HUES48 (cell line): ENCODE measurements at regions not wholly inside any gene's neighbourhood (a gene's known extent, or its start where the extent isn't known, plus 50 kb on each side); places are given as distances from the start of the nearest gene placed in this dataset.

Source experiments
- H3K27ac ChIP-seq: one replicate; pipeline ENCODE4 v1.7.0; 2013; ENCODE audit warnings: low read depth, low read length, inconsistent platforms
- H3K27me3 ChIP-seq: 2 replicates; pipeline ENCODE4 v1.6.1; 2013; ENCODE audit warnings: mild to moderate bottlenecking, low read length; ENCODE audit not compliant: control insufficient read depth, insufficient read depth
- H3K36me3 ChIP-seq: 2 replicates; pipeline ENCODE4 v1.6.1; 2013; ENCODE audit warnings: low read length; ENCODE audit not compliant: control insufficient read depth, insufficient read depth
- H3K4me1 ChIP-seq: 2 replicates; pipeline ENCODE4 v1.6.1; 2013; ENCODE audit warnings: mild to moderate bottlenecking, low read length; ENCODE audit not compliant: control insufficient read depth, insufficient read depth
- H3K4me3 ChIP-seq: 2 replicates; pipeline ENCODE4 v1.5.1; 2013; ENCODE audit warnings: mild to moderate bottlenecking, low read depth, low read length
- H3K9ac ChIP-seq: 2 replicates; pipeline ENCODE4 v1.6.1; 2013; ENCODE audit warnings: mild to moderate bottlenecking, low read depth, low read length, moderate library complexity
- H3K9me3 ChIP-seq: 2 replicates; pipeline ENCODE4 v1.6.1; 2013; ENCODE audit warnings: low read length; ENCODE audit not compliant: control insufficient read depth, insufficient read depth

DNA sequence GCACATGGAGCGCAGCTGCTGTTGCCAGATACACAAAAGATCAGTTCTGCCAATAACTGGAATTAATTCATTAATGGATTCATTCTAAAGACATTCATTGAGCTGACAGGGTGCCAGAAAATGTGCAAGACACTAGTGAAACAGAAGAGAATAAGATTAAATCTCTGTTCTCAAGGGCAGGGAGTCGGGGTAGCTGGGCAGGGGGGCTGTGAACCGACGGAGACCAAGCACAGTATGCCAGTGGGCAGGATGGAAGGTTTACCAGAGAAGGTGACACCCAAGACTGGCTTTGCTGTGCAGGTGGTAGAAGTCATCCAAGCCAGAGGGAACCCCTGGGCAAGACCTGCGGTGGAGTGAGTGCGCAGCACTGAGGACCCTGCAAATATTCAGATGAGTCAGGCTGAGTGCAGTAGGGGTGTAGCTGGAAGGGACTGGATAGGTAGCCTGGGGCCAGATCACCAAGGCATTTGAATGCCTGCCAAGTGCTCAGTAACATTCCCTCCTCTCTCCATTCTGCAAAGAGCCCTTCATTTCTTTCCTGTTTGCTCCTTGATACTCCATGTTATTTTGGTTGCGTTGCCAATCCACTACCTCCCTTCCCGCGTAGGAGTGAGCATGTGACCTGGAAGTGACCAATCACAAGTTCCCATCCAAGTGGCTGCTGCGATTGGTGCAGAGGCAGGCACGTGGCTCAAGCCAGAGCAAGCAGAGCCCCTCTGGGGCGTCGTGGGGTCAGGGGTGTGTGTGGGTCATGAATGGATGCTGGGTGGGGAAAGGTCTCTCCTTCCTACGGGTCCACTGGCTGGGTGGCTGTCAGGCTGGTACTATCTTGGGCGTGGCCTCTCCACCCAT lies 413.1 kb downstream of the PTPRU start:
- H3K9ac ChIP-seq, result no peak overlapping the region
- H3K36me3 ChIP-seq, result no peaks in the 10 kb centered on the region
- peaks cover 10% of the 10 kb centered on the region for H3K4me1 ChIP-seq
- H3K4me3 ChIP-seq, result no peak overlapping the region
- H3K27me3 ChIP-seq, result no peaks in the 10 kb centered on the region
- no peak overlapping the region for H3K27ac ChIP-seq
- H3K9me3 ChIP-seq, result no peaks in the 10 kb centered on the region

DNA sequence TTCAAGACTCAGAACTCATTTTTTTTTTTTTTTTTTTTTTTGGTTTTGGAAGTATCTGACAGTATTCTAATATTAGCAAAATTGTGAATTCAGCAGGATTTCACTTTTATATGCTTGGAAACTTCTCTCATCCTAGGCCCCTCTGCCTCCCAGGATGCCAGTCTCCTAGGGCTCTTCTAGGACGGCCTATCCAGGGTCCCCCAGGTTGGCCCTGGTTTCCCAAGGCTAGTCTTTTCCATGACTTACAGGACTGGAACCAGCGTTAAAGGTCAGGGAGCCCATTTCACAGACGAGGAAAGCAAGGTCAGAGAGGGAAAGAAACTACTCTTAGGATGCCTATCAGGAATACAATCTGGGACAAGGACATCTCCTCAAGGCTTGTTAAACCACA lies 412.5 kb downstream of the PTPRU start:
- H3K27me3 ChIP-seq, result no peaks in the 10 kb centered on the region
- no peak overlapping the region for H3K27ac ChIP-seq
- H3K4me3 ChIP-seq, result no peak overlapping the region
- H3K9me3 ChIP-seq, result no peaks in the 10 kb centered on the region
- no peak overlapping the region for H3K9ac ChIP-seq
- H3K36me3 ChIP-seq, result no peaks in the 10 kb centered on the region
- H3K4me1 ChIP-seq, result peaks cover 10% of the 10 kb centered on the region

DNA sequence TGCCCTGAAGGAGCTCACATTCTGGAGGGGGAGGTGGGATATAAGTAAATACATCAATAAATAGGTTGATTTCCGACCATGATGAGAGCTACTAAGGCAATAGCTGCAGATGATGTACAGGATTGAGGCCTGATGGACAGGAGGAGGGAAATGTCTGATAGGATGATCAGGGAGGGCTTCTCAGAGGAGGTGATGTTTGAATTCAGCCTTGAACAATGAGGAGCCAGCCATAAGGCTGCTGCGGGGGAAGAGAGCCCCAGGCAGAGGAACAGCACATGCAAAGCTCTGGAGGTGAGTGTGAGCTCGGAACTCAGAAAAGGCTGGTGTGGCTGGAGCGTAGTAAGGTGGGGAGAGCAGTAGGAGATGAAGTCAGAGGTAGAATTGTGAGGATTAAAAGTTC lies 411.7 kb downstream of the PTPRU start:
- Histone ChIP-seq H3K9me3 (no peaks in the 10 kb centered on the region), H3K36me3 (no peaks in the 10 kb centered on the region), H3K4me3 (no peak overlapping the region), H3K9ac (no peak overlapping the region), H3K4me1 (peaks cover 10% of the 10 kb centered on the region), H3K27ac (no peak overlapping the region), H3K27me3 (no peaks in the 10 kb centered on the region)

DNA sequence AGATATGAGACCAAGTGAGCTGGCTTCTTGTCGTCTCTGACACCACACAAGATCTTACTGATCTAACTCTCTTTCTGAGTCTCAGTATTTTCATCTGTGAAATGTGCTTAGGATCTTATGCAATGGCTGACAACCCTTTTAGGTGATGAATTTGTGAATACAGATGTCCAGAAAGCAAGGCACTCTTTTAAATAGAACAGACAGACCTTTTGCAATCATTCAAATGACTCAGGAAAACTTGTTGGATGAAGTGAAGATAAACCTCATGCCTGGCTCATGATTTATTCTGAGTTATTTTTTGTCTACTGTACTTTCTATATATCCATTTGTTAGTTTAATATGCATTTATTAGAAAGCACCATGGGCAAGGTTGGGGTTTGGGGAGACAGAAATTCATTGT lies 411.3 kb downstream of the PTPRU start:
- Histone ChIP-seq H3K9ac (no peak overlapping the region), H3K27ac (no peak overlapping the region), H3K9me3 (no peaks in the 10 kb centered on the region), H3K4me3 (no peak overlapping the region), H3K36me3 (no peaks in the 10 kb centered on the region), H3K27me3 (no peaks in the 10 kb centered on the region), H3K4me1 (peaks cover 10% of the 10 kb centered on the region)

DNA sequence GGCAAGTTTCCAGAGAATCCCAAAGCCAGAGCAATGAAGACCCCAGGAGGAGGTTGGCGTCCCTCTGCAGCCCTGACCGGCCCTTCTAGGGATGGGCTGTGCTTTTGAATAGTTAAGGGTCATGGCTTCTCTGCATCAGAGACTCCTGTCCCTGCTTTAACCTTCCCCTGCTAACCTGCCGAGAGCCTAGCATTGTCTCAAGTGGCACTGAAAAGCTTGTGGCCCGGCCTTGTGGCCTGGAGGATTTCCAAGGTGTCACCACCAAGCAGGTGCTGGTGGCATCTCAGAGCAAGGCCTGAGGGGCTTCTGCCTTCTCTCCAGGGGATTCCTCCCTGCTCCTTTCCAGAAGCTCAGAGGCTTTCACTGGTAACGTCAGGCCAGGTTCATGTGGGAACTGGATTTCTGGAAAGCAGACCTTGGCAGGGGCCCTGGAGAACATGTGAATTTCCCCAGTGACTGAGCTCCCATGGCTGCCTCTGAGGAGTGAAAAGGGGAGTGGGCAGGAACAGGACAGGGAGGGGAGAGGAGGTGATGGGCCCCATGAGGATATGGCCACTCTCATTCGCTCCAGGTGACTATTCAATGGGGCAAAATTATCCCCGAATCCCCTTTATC lies 409.9 kb downstream of the PTPRU start:
- Histone ChIP-seq H3K27ac (no peak overlapping the region), H3K9ac (no peak overlapping the region), H3K4me1 (peaks cover 10% of the 10 kb centered on the region), H3K4me3 (no peak overlapping the region), H3K9me3 (no peaks in the 10 kb centered on the region), H3K36me3 (no peaks in the 10 kb centered on the region), H3K27me3 (no peaks in the 10 kb centered on the region)

DNA sequence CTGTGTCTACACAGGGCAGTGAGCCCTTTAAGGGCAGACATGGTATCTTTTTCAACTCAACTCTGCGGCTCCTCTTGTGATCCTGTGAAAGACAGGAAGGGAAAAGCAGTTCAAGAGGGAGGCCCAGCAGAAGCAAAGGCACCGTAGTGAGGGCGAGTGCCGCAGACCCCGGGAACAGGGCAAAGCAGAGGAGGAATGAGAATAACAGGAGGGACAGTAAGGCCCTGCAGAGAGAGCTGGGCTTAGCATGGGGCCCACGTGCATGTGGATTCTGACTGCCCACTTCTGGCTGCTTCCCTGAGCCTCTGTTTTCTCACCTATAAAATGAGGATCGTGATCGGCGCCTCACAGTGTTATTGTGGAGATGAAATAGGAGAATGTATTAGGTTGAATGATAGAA lies 409.3 kb downstream of the PTPRU start:
- Histone ChIP-seq H3K27me3 (no peaks in the 10 kb centered on the region), H3K36me3 (no peaks in the 10 kb centered on the region)

DNA sequence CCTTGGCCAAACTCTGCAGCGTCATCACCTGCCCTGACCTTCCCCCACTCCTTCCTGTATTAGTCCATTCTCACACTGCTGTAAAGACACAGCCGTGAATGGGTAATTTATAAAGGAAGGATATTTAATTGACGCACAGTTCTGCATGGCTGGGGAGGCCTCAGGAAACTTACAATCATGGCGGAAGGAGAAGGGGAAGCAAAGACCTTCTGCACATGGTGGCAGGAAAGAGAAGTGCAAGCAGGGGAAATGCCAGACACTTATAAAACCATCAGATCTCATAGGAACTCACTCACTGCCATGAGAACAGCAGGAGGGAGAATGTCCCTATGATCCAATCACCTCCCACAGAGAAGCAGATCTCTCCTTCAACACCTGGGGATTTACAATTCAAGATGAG lies 408.5 kb downstream of the PTPRU start:
- no peaks in the 10 kb centered on the region for H3K36me3 ChIP-seq
- no peak overlapping the region for H3K27ac ChIP-seq
- no peak overlapping the region for H3K4me3 ChIP-seq
- H3K9ac ChIP-seq, result no peak overlapping the region
- no peaks in the 10 kb centered on the region for H3K27me3 ChIP-seq
- H3K4me1 ChIP-seq, result peaks cover 10% of the 10 kb centered on the region
- H3K9me3 ChIP-seq, result no peaks in the 10 kb centered on the region

More for the DNA sequence above, 409.3 kb downstream of the PTPRU start:
- H3K9ac ChIP-seq, result no peak overlapping the region
- H3K9me3 ChIP-seq, result no peaks in the 10 kb centered on the region
- H3K27ac ChIP-seq, result no peak overlapping the region
- no peak overlapping the region for H3K4me3 ChIP-seq
- H3K4me1 ChIP-seq, result peaks cover 10% of the 10 kb centered on the region

DNA sequence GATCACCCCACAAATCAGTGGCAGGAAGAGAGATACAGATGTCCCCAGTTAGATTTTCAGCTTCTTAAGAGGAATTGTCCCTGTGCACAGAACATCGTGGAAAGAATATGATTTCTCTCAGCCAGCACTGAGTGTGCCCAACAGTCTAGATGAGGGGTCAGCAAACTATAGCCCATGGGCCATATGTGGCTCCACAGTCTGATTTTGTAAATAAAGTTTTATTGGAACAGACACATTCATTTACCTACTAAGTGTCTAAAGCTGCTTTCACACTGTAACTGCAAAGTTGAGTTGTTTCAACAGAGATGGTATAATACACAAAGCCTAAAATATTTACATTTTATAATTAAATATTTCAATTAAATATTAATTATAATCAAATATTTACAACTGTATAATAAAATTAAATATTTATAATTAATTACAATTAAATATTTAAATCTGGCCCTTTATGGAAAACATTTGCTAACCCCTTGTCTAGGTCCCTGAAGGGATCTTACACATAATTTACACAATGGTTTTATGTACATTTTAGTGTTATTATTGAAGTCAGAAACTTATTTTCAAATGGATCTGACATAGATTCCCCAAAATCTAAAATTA lies 407.6 kb downstream of the PTPRU start:
- Histone ChIP-seq H3K4me3 (no peak overlapping the region), H3K9ac (no peak overlapping the region), H3K27ac (no peak overlapping the region), H3K27me3 (no peaks in the 10 kb centered on the region), H3K4me1 (peaks cover 10% of the 10 kb centered on the region), H3K9me3 (no peaks in the 10 kb centered on the region), H3K36me3 (no peaks in the 10 kb centered on the region)

DNA sequence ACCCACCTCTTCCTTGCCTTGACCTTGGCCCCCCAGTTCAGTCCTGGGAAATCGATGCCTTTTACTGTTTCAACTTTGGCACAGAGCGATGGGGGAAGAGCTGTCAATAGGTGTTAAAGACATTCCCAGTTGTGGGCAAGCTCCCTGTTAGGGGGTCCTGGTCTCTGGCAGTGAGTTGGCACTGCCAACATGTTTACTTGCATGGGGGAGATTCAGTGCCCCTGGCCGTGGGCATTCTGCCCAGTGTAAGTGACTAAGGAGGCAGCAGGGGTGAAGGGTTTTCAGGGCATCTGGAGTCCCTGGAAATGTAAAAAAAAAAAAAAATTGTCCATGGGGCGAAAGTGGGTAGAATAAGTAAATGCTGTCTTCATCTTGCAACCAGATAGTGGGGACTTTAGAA lies 407.0 kb downstream of the PTPRU start:
- Histone ChIP-seq H3K4me1 (peaks cover 10% of the 10 kb centered on the region), H3K27ac (no peak overlapping the region), H3K27me3 (no peaks in the 10 kb centered on the region), H3K36me3 (no peaks in the 10 kb centered on the region), H3K9me3 (no peaks in the 10 kb centered on the region), H3K4me3 (no peak overlapping the region), H3K9ac (no peak overlapping the region)

DNA sequence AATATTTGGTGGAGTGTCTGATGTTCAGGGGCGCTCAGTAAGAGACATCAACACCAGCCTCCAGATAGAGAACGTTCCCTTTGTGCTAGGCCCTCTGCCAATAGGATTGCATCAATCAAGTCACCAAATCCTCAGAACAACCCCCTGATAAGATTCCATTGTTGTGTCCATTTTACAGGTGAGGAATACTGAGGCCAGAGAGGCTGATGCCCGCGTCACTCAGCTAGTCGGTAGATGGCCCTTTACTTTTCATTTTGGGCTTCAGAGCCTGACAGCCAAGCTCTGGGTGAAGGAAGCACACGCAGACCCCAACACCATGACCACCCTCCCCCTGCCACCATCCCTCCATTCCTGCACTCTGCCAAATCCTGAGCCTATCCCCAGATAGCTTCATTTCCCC lies 406.2 kb downstream of the PTPRU start:
- Histone ChIP-seq H3K27me3 (no peaks in the 10 kb centered on the region), H3K36me3 (no peaks in the 10 kb centered on the region), H3K4me3 (no peak overlapping the region), H3K9ac (no peak overlapping the region), H3K4me1 (peaks cover 10% of the 10 kb centered on the region), H3K27ac (no peak overlapping the region), H3K9me3 (no peaks in the 10 kb centered on the region)

DNA sequence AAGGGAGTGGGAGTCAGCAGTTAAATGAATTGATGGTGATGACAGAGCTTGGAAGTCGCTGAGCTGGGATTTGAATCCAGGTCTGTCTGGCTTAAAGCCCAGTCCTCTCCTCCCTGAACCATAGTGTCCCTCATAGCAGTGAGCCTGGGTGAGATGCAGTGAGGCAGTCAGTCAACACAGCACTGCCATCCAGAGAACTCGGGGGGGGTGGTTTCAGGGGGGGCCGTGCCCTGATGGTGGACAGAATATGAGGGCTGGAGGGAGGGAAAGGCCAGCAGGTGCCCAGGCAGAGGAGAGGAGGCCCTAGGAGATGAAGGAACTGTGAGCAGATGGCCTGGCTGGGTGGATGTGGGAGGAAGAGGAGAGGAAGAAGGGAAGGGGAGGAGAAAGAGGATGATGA lies 405.6 kb downstream of the PTPRU start:
- Histone ChIP-seq H3K4me3 (no peak overlapping the region), H3K9ac (no peak overlapping the region), H3K4me1 (peaks cover 10% of the 10 kb centered on the region), H3K27me3 (no peaks in the 10 kb centered on the region), H3K36me3 (no peaks in the 10 kb centered on the region), H3K9me3 (no peaks in the 10 kb centered on the region), H3K27ac (no peak overlapping the region)
